Choroid plexus epithelial cell (primary cell): ENCODE measurements at regions not wholly inside any gene's neighbourhood (a gene's known extent, or its start where the extent isn't known, plus 50 kb on each side); places are given as distances from the start of the nearest gene placed in this dataset.

ENCODE experiments used
- DNase-seq: peaks from one replicate; pipeline ENCODE4 v3.0.0-alpha.2; 2010; ENCODE audit warnings: low read depth
- H3K4me3 ChIP-seq: 2 replicates; pipeline ENCODE4 v1.5.1; 2011; ENCODE audit warnings: low read depth, mild to moderate bottlenecking, control low read depth, low read length, moderate library complexity
- CTCF ChIP-seq: conservative IDR thresholded peaks from 2 replicates; pipeline ENCODE4 v1.5.1; 2011; ENCODE audit warnings: low read depth, mild to moderate bottlenecking, control low read depth, inconsistent platforms, low read length, moderate library complexity

GRCh38 chr14:36006623-36007022 is 169.9 kb downstream of the PTCSC3 start:
- no peak for DNase-seq
- H3K4me3 ChIP-seq = no peak overlapping the region
- no peak for TF ChIP-seq CTCF

GRCh38 chr14:36005670-36006069 is 170.9 kb downstream of the PTCSC3 start:
- no peak overlapping the region for H3K4me3 ChIP-seq
- TF ChIP-seq CTCF = no peak
- no peak for DNase-seq

- no peak overlapping the region for H3K4me3 ChIP-seq
- DNase-seq = no peak
- TF ChIP-seq CTCF = no peak
Observed at GRCh38 chr14:36001936-36002335, 174.6 kb downstream of the PTCSC3 start.

- H3K4me3 ChIP-seq = no peak overlapping the region
- DNase-seq = no peak
- no peak for TF ChIP-seq CTCF
Observed at GRCh38 chr14:35999294-35999693, 173.2 kb downstream of the BRMS1L start.

- TF ChIP-seq CTCF = no peak
- DNase-seq = no peak
Observed at GRCh38 chr14:35998303-35998702, 172.2 kb downstream of the BRMS1L start.

GRCh38 chr14:35993684-35993960 is 167.5 kb downstream of the BRMS1L start:
- H3K4me3 ChIP-seq = no peak overlapping the region
- DNase-seq = no peak
- no peak for TF ChIP-seq CTCF

More at GRCh38 chr14:35998303-35998702, 172.2 kb downstream of the BRMS1L start:
- no peak overlapping the region for H3K4me3 ChIP-seq

- TF ChIP-seq CTCF = no peak
- no peak overlapping the region for H3K4me3 ChIP-seq
- no peak for DNase-seq
Observed at GRCh38 chr14:35992816-35993683, 166.9 kb downstream of the BRMS1L start.
